Kidney epithelial cell (primary cell): ENCODE measurements at regions not wholly inside any gene's neighbourhood (a gene's known extent, or its start where the extent isn't known, plus 50 kb on each side); places are given as distances from the start of the nearest gene placed in this dataset.

ENCODE experiments used
- DNase-seq: peaks from one replicate; pipeline ENCODE4 v3.0.0-alpha.2; 2010; ENCODE audit warnings: low read depth
- H3K27me3 ChIP-seq: 2 replicates; pipeline ENCODE4 v1.6.0; 2011; ENCODE audit warnings: low read length; ENCODE audit not compliant: control insufficient read depth, insufficient read depth
- H3K36me3 ChIP-seq: 2 replicates; pipeline ENCODE4 v1.5.1; 2011; ENCODE audit warnings: low read length; ENCODE audit not compliant: control insufficient read depth, insufficient read depth
- H3K4me3 ChIP-seq: 2 replicates; pipeline ENCODE4 v1.5.1; 2011; ENCODE audit warnings: low read depth, mild to moderate bottlenecking, control low read depth, low read length
- TF ChIP-seq, protein P1 (sequence below): IDR thresholded peaks from 2 replicates; pipeline ENCODE4 v1.5.1; 2011; ENCODE audit warnings: mild to moderate bottlenecking, moderate library complexity, low read length, control low read depth, inconsistent platforms; ENCODE audit not compliant: insufficient read depth, poor library complexity, severe bottlenecking

DNA sequence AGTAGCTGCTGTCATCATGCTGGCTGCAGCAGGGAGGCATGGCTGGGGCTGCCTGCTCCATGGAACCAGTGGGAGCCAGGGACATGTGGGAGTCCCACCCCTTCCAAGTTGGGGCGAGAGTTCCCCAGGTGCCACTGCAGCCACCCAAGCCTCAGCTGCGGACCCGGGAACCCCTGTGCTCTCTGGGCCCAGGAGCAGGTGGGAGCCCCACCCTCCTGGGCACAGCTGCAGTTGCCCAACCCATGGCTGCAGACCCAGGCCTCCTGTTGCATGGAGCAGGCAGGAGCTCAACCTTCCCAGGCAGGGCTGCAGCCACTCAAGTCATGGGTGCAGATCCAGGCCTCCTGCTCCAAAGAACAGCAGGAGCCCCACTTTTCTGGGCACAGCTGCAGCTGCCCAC, 274.2 kb upstream of the KCNJ16 start:
- DNase-seq = no peak
- no peaks in the 10 kb centered on the region for H3K27me3 ChIP-seq
- H3K36me3 ChIP-seq = no peaks in the 10 kb centered on the region
- H3K4me3 ChIP-seq = no peak overlapping the region
- TF ChIP-seq, protein P1, sequence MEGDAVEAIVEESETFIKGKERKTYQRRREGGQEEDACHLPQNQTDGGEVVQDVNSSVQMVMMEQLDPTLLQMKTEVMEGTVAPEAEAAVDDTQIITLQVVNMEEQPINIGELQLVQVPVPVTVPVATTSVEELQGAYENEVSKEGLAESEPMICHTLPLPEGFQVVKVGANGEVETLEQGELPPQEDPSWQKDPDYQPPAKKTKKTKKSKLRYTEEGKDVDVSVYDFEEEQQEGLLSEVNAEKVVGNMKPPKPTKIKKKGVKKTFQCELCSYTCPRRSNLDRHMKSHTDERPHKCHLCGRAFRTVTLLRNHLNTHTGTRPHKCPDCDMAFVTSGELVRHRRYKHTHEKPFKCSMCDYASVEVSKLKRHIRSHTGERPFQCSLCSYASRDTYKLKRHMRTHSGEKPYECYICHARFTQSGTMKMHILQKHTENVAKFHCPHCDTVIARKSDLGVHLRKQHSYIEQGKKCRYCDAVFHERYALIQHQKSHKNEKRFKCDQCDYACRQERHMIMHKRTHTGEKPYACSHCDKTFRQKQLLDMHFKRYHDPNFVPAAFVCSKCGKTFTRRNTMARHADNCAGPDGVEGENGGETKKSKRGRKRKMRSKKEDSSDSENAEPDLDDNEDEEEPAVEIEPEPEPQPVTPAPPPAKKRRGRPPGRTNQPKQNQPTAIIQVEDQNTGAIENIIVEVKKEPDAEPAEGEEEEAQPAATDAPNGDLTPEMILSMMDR = no peak

DNA sequence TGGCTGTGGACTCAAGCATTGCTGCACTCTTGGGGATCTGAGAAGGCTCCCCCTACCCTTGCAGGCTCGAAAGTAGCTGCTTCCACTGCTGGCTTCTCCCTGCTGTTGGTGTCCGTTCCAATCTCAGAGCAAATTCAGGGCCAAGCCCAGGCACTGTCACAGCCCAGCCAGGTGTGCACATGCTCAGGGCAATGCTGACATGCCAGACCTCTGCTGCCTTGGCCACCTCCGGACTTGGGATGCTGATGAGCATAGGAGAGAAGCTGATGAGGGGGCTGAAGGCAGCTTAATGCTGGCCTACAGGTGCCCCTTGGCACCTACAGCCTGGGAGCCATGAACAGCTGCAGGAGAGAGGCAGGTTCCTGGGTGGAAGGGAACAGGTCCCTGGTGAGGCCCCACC, 273.7 kb upstream of the KCNJ16 start:
- no peak overlapping the region for H3K4me3 ChIP-seq
- no peaks in the 10 kb centered on the region for H3K27me3 ChIP-seq
- DNase-seq = no peak
- TF ChIP-seq, protein P1 = no peak
- H3K36me3 ChIP-seq = no peaks in the 10 kb centered on the region

DNA sequence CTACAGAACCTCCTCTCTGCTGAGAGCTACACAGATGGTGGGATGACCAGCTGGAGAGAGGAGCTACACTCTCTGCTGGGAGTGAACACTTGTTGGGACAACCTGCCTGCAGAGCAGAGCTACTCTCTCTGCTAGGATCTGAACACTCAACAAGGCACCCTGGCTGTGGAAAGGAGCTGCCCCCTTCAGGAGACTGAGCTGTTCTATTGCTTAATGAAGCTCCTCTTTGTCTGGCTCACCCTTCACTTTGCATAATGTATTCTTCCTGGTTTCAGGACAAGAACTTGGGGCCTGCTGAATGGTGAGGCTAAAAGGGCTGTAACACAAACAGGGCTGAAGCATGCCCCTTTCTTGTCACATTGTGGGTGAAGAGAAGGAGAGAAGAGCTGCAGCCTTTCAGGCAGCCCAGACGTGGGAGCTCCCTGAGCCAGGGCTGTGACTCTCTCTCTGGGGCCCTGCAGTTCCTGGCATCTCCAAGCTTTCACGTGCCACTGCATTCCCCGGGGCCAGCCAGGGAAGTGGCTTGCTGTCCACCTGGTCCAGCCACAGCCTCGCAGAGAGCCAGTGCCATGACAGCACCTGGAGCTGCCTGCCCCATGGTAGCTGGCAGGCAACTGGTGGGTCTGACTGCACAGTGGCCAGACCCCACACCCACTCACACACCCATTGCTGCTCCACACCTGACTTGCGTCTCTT, 272.8 kb upstream of the KCNJ16 start:
- H3K36me3 ChIP-seq = no peaks in the 10 kb centered on the region
- no peak for DNase-seq
- H3K27me3 ChIP-seq = no peaks in the 10 kb centered on the region
- TF ChIP-seq, protein P1 = no peak
- no peak overlapping the region for H3K4me3 ChIP-seq

DNA sequence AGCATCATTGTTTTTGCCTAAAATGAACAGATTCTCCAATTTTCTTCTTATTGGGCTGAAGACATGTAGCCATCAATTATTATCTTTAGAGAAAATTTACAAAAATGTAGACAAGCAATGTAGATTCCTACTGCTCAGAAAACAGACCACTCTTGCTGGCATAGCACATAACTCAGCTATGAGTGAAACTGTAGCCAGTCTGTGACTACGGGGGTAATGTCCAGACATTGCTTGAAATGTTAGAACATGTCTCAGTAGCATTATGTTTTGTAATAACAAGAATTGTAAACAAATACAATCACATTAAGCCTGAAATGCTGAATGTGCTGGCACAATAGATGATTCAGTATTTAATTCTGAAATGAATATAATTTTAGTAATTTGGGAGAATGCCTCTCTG, 265.7 kb upstream of the KCNJ16 start:
- Histone ChIP-seq H3K36me3 (no peaks in the 10 kb centered on the region), H3K27me3 (no peaks in the 10 kb centered on the region), H3K4me3 (no peak overlapping the region)
- DNase-seq = no peak
- TF ChIP-seq, protein P1 = no peak

DNA sequence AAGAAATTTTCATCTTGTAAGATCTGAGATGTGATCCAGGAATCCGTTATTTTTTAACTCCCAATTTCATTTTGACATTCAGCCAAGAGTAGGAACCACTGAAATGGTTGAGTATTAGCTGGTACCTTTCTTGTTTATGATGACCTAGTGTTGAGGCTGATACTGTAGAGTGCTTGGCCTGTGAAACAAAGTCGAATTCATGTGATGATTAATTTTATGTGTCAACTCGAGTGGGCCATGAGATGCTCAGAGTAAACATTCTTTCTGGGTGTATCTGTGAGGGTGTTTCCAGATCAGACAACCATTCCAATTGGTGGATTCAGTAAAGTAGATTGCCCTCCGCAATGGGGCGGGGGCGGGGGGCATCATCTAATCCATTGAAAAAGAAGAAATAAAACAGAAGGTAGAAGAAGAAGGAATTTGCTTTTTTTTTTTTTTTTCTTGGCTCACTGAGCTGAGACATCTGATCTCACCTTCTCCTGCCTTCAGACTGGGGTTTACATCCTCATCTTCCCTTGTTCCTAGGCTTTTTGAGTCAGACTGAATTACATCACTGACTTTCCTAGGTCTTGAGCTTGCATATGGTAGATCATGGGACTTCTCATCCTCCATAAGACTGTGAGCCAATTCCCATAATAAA, 264.6 kb upstream of the KCNJ16 start:
- peak; percentile 47 for DNase-seq

More for the DNA sequence above, 264.6 kb upstream of the KCNJ16 start:
- H3K27me3 ChIP-seq = no peaks in the 10 kb centered on the region
- no peak overlapping the region for H3K4me3 ChIP-seq
- TF ChIP-seq, protein P1 = no peak
- no peaks in the 10 kb centered on the region for H3K36me3 ChIP-seq
